Panc1 (cell line): ENCODE measurements at regions not wholly inside any gene's neighbourhood (a gene's known extent, or its start where the extent isn't known, plus 50 kb on each side); places are given as distances from the start of the nearest gene placed in this dataset.

Source experiments
- ATAC-seq: fragments of 200-7000 bp; cut with Tn5 transposase; 2 replicates; pipeline ENCODE4 v1.9.1; 2020; ENCODE audit warnings: mild to moderate bottlenecking, moderate library complexity
- BruUV-seq: library from RNA; stranded (reverse); fragments of 400-500 nt; replicated peaks from 2 replicates; lab custom pipeline; 2021; lab: Mats Ljungman, UMichigan
- CTCF ChIA-PET: fragments of 300-600 bp; sonication (Branson Sonifier 250); formaldehyde crosslinking; loops from one replicate; lab custom pipeline; 2022; ENCODE audit warnings: antibody characterized with exemption; lab: Charles Lee
- POLR2A ChIA-PET: fragments of 300-600 bp; sonication (Branson Sonifier 250); formaldehyde crosslinking; loops from one replicate; lab custom pipeline; 2022; ENCODE audit warnings: antibody characterized with exemption; lab: Charles Lee
- DNase-seq: peaks from one replicate; pipeline ENCODE4 v3.0.0-alpha.2; 2010; ENCODE audit warnings: low read depth, low spot score
- H3K27ac ChIP-seq: 2 replicates; pipeline ENCODE4 v1.5.1; 2011; ENCODE audit warnings: mild to moderate bottlenecking, low read length, inconsistent platforms
- H3K27me3 ChIP-seq: fragments of 200-500 bp; sonication (Bioruptor generic); 2 replicates; pipeline ENCODE4 v1.6.0; 2014; ENCODE audit warnings: low read length, inconsistent platforms; ENCODE audit not compliant: control insufficient read depth, insufficient read depth
- H3K36me3 ChIP-seq: fragments of 200-500 bp; sonication (Bioruptor generic); 2 replicates; pipeline ENCODE4 v1.5.1; 2014; ENCODE audit warnings: inconsistent platforms, mild to moderate bottlenecking, low read length, moderate library complexity; ENCODE audit not compliant: control insufficient read depth, insufficient read depth
- H3K4me1 ChIP-seq: 2 replicates; pipeline ENCODE4 v1.5.1; 2011; ENCODE audit warnings: inconsistent platforms, mild to moderate bottlenecking, low read length, moderate library complexity; ENCODE audit not compliant: control insufficient read depth, insufficient read depth
- H3K4me3 ChIP-seq, 2 experiments: 2 replicates each; pipeline ENCODE4 v1.5.1; 2011 to 2012; ENCODE audit warnings: low read depth in 2 of 2, low read length in 2 of 2, mild to moderate bottlenecking in 2 of 2, inconsistent platforms in 1 of 2, moderate library complexity in 1 of 2
- H3K9me3 ChIP-seq: fragments of 200-500 bp; sonication (Bioruptor generic); 2 replicates; pipeline ENCODE4 v1.5.1; 2014; ENCODE audit warnings: low read depth, mild to moderate bottlenecking, inconsistent platforms, low read length, moderate library complexity; ENCODE audit not compliant: control insufficient read depth, insufficient read depth
- CTCF ChIP-seq: fragments of 450-650 bp; IDR thresholded peaks from 2 replicates; pipeline ENCODE4 v1.5.1; 2017; ENCODE audit warnings: mild to moderate bottlenecking
- POLR2AphosphoS5 ChIP-seq: IDR thresholded peaks from 2 replicates; pipeline ENCODE4 v1.6.1; 2012; ENCODE audit warnings: mild to moderate bottlenecking, low read depth, low read length, moderate library complexity
- REST ChIP-seq, 2 experiments: IDR thresholded peaks; 2 replicates each; pipeline ENCODE4 v1.6.1; 2011 to 2012; ENCODE audit warnings: low read depth in 2 of 2, control low read depth in 1 of 2, low read length in 1 of 2, mild to moderate bottlenecking in 1 of 2, moderate library complexity in 1 of 2; ENCODE audit not compliant: insufficient read depth in 1 of 2
- SIN3A ChIP-seq: IDR thresholded peaks from 2 replicates; pipeline ENCODE4 v1.6.1; 2012; ENCODE audit warnings: low read depth, mild to moderate bottlenecking, low read length, moderate library complexity, borderline replicate concordance; ENCODE audit not compliant: insufficient read depth
- TCF7L2 ChIP-seq: IDR thresholded peaks from 2 replicates; pipeline ENCODE4 v1.6.1; 2011; ENCODE audit warnings: mild to moderate bottlenecking, low read depth, low read length, inconsistent platforms
- in situ Hi-C: cut with HindIII; loops from 2 replicates; pipeline ENCODE4 v1.10.0; 2016; ENCODE audit warnings: low sequenced_read_pairs, low pct_unique_long_range_greater_than_20kb
- intact Hi-C: fragments of 100-400 bp; cut with micrococcal nuclease; formaldehyde crosslinking; loops from one replicate; pipeline ENCODE4 v1.10.0; 2022; ENCODE audit not compliant: unreplicated experiment

DNA sequence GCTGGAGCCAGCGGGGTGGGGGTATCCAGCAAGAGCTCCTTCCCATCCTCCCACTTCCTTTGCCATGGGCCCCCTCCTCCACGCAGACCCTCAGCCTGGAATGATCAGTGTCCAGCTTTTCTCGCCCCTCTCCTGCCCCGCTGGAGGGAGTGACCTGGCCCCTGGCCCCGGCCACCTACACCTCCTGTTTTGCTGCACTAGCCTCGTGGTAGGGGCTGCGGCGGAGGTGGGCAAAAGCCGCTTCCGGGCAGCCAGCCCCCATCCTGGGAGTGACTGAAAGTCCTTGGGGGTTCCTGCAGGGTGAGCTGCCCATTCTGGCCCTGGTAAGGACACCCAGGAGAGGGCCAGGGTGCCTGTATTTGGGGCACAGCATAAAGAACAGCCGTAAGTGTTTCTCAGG, 295.7 kb downstream of the SEC14L1 start:
- Histone ChIP-seq H3K36me3 (no peaks in the 10 kb centered on the region), H3K4me3 (no peak overlapping the region), H3K27me3 (no peaks in the 10 kb centered on the region), H3K9me3 (no peaks in the 10 kb centered on the region), H3K27ac (no peak overlapping the region), H3K4me1 (peaks cover 56% of the 10 kb centered on the region)
- intact Hi-C loops, result no loop called here
- in situ Hi-C loops, result no loop called here
- TF ChIP-seq REST (IDR thresholded peaks at IDR 0.05; ENCODE audit: insufficient read depth in 1 of 2, low read depth in 2 of 2, low read length in 1 of 2), result no peak
- no peak for TF ChIP-seq SIN3A
- DNase-seq (no peak), ATAC-seq (no peak)
- CTCF ChIA-PET, result no interaction called here
- POLR2A ChIA-PET, result no interaction called here
- BruUV-seq, result no TSS peak

- BruUV-seq, result no TSS peak
- no peaks in the 10 kb centered on the region for H3K36me3 ChIP-seq
- no peak for ATAC-seq
- H3K4me3 ChIP-seq, result no peak overlapping the region
- H3K27me3 ChIP-seq, result no peaks in the 10 kb centered on the region
- H3K9me3 ChIP-seq, result no peaks in the 10 kb centered on the region
- H3K4me1 ChIP-seq, result peaks cover 56% of the 10 kb centered on the region
- ChIA-PET CTCF (no interaction called here), POLR2A (no interaction called here)
- intact Hi-C loops, result no loop called here
- in situ Hi-C loops, result no loop called here
- TF ChIP-seq REST (IDR thresholded peaks at IDR 0.05; ENCODE audit: insufficient read depth in 1 of 2, low read depth in 2 of 2, low read length in 1 of 2) (no peak), SIN3A (no peak), POLR2AphosphoS5 (no peak), TCF7L2 (no peak), CTCF (no peak)
- no peak overlapping the region for H3K27ac ChIP-seq
- DNase-seq, result no peak
These were observed 296.2 kb downstream of the SEC14L1 start for GRCh38 chr17:77437017-77437416.
